ENCODE measurements at regions not wholly inside any gene's neighbourhood (a gene's known extent, or its start where the extent isn't known, plus 50 kb on each side); places are given as distances from the start of the nearest gene placed in this dataset.

GRCh38 chr16:31700530-31701388 is 172.8 kb upstream of the ZNF267 start:
- FAIRE-seq, result no peak

GRCh38 chr16:31701734-31702133 is 171.9 kb upstream of the ZNF267 start:
- FAIRE-seq (no peak), DNase-seq (ENCODE audit: low spot score in 2 of 2) (no peak)

More at GRCh38 chr16:31700530-31701388, 172.8 kb upstream of the ZNF267 start:
- DNase-seq (ENCODE audit: low spot score in 2 of 2), result peak in 1 of 2 donors; percentile 81

DNA sequence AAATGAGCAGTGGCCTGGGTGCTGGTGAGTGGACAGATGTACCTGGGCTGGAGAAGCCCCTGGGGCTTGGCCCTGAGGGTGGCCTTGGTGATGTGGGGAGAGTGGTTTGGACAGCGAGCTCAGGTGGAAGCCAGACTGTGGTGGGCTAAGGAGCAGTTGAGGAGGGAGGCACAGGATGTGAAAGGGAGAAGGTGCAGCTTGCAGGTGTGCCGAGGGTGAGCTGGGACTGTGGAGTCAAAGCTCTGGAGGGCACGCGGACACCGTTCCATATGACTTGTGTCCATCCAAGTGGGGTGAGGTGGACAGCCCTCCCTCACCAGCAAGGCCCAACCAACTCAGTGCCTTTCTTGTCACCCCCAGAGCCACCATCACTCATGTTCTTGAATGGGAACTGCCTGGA is 170.8 kb upstream of the ZNF267 start:
- DNase-seq (ENCODE audit: low spot score in 2 of 2) (no peak), FAIRE-seq (no peak)

GRCh38 chr16:31703526-31704128 is 170.0 kb upstream of the ZNF267 start:
- FAIRE-seq (no peak), DNase-seq (ENCODE audit: low spot score in 2 of 2) (no peak)

GRCh38 chr16:31704138-31704537 is 169.5 kb upstream of the ZNF267 start:
- DNase-seq (ENCODE audit: low spot score in 2 of 2) (no peak), FAIRE-seq (no peak)

DNA sequence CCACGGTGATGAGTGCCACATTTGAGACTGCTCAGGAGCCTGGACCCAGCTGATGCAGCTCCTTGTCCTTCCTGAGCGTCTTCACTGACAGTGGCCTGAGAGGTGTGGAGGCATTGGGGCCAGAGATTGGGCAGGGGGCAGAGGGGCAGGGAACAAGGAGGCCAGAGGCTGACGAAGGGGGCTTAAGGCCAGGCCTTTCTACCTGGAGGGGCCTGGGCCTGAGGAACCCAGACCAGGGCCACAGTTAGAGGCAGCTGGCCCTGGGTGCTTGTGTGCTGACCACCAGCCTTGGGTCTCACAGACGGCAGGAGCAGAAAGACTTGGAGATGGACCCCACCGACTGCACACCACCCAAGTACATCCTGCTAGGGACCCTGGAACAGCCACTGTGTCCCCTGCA is 168.2 kb upstream of the ZNF267 start:
- no peak for DNase-seq (ENCODE audit: low spot score in 2 of 2)
- FAIRE-seq, result no peak

GRCh38 chr16:31706318-31706717 is 167.3 kb upstream of the ZNF267 start:
- no peak for FAIRE-seq
- no peak for DNase-seq (ENCODE audit: low spot score in 2 of 2)

GRCh38 chr16:31706925-31707324 is 166.7 kb upstream of the ZNF267 start:
- no peak for DNase-seq (ENCODE audit: low spot score in 2 of 2)
- no peak for FAIRE-seq

DNA sequence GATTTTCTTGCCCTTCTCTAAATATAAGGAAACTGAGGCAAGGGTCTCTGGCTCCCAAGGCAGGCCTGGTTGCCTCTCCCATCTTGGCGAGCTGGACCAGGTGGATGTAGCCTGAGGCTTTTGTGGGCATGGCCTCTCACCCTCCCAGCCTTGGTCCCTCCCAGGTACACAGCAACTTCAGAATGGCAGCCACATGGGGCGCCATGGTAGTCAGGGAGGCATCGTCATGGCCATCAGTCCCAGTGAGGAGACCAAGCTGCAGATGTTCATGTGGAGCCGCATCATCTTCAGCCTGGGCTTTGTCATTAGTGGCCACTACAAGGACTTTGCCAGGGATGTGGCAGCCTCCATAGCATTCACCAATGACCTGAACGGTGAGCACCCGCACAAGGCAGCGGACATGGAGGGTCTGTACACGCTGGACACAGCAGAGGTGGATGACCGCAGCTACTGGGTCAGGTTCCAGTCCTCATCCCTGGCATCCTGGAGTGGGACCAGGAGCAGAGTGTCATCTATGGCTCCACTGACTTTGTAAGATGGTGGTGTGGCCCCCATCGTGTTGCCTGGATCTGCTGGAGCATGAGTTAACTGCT is 165.8 kb upstream of the ZNF267 start:
- no peak for DNase-seq (ENCODE audit: low spot score in 2 of 2)
- FAIRE-seq, result no peak

DNA sequence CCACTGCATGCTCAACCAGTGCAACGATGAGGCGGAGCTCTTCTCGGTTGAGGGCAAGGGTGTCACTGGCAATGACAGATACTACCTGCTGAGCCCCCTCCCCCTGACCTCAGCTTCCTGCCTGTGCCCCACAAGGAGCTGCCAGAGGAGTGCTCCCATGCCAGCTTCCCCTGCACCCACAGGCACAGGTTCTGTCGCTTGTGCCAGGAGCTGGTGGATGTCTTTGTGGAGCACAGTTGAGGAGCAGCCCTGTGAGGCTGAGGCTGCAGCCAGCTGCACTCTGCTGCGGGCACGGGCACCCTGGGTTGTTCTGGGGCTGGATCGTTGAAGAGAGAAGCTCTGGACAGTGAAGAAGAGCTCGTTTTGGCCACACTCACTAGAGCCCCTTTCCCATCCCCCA is 165.3 kb upstream of the ZNF267 start:
- no peak for FAIRE-seq
- no peak for DNase-seq (ENCODE audit: low spot score in 2 of 2)

DNA sequence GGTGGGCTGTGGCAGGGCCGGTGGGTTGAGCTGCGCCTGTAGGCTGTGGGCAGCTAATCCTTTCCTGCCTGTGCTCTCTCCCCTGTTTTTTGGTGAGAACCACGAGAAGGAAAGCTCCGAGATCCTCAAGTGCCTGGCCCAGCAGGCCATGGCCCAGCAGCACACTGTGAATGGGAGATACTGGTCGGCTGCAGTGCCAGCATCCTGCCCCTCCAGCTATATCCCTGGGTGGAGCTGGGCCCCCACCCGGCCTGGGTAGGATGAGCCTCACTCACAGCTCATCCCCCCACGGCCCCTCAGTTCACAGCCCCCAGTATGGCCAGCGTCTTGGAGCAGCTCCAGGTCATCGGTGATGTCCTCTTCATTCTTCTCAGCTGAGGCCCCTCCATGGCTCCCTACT is 164.4 kb upstream of the ZNF267 start:
- no peak for DNase-seq (ENCODE audit: low spot score in 2 of 2)
- FAIRE-seq, result no peak

- no peak for DNase-seq (ENCODE audit: low spot score in 2 of 2)
- FAIRE-seq, result no peak
These were observed 163.5 kb upstream of the ZNF267 start for GRCh38 chr16:31710134-31710533.

- no peak for FAIRE-seq
These were observed 162.7 kb upstream of the ZNF267 start for GRCh38 chr16:31710880-31711279.

GRCh38 chr16:31711344-31711845 is 162.2 kb upstream of the ZNF267 start:
- FAIRE-seq (no peak), DNase-seq (ENCODE audit: low spot score in 2 of 2) (no peak)

More at GRCh38 chr16:31710880-31711279, 162.7 kb upstream of the ZNF267 start:
- no peak for DNase-seq (ENCODE audit: low spot score in 2 of 2)

DNA sequence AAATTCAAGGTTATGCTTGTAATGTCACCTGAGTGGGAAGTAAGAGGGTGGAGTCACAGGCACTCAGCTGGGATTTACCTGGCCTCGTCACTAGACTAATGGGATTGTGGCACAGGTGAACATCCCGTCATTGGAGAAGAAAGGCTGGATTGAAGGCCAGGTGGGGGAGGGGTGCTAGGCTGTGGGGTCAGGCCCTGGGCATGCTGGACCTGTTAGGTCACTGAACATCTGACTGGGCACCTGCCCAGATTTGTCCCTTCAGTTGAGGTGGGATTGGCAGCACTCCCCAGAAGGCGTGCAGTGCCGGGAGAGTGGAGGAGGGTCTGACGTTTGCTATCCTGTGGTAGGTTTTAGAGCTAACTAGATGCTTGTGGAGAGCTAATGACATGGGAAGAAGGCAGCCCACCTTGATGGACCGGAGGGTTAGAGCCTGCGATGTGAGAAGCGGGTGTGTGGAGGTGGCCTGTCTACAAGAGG is 161.5 kb upstream of the ZNF267 start:
- no peak for DNase-seq (ENCODE audit: low spot score in 2 of 2)
- no peak for FAIRE-seq

DNA sequence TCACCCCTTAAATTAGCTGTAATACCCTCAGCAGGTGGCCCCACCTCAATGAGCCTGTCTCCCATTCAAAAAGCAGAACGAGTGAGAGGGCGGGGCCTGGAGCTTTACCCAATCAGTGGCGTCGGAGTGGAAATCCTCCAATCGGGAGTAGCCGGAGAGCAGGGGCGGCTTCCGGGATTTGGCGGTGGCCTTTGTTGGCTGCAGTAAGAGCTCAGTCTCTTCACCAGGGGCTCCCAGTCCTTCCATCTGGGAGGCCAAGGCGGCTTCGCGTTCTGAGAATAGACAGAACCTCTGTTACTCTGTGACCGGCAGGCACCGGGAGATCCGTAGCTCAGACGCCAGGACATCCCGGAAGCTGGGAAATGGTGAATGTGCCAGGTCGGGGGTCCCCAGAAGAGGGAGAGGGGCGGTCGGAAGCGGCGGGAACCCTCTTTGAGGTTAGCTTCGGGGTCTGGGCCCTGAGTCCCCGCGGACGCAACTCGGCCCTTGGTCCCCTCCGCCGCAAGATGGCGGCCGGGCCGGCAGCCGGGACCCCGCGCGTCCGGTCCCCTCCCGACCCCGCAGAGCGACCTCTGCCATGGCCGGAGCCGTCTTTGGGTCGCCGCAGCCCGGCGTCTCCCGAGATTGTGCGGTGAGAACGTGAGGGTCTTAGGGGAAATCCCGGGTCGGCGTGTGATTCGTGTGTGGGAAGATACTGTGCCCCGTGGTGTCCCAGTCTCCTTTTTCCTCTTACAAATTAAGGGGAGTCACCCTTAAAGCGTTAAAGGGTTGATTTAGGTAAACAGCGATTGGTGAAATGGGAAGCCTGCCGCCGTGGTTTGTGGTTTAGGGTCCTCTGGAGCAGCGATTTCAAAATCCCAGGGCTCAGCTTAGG is 160.3 kb upstream of the ZNF267 start:
- FAIRE-seq, result no peak
- DNase-seq (ENCODE audit: low spot score in 2 of 2), result peak; percentile 85 to 93

GRCh38 chr16:31713945-31714902 is 159.4 kb upstream of the ZNF267 start:
- FAIRE-seq (no peak), DNase-seq (ENCODE audit: low spot score in 2 of 2) (no peak)

DNA sequence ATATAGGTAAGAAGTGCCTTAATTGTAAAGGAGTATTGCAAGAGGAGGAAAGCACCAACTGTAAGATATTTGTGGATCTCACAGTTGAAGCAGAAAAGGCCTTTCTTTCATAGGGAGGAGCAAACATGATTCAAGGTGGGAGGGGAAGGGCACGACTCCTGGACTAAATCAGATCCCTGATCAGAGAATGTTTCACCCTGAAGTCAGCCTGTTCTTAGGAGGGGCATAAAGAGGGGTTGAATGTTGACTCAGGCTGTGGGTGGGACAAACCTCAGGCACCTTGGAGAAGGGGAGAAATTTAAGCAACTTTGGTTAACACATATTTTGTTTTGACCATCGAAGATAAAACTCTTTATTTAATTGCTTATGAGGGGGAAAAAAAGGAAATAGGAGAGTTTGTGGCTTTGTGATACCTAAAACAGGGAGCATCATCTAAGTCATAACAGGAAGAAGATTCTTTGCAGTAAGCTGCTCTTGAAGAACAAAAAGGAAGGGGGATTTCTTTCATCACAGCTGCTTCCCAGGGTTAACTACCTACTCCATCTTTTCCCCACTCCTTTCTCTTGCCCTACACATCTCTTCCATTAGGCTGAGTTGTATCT is 158.6 kb upstream of the ZNF267 start:
- DNase-seq (ENCODE audit: low spot score in 2 of 2) (no peak), FAIRE-seq (no peak)

DNA sequence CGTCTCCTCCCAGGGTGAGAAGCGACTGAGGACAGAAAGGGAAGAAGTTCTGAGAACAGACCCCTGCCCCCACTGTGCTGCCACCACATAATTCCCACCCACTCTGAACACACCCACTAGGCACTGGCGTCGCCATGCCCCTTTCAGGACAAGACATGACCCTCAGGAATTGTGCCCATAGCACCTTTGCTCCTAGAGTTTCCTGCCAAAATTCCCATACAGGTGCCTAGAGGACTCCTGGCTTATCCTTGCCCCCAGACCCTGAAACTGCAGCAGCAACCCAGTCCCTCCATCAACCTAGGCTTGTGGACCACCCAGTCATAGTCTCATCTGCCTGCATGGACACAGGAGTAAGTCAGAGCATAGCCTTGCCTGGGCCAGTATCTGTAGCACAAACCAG is 157.7 kb upstream of the ZNF267 start:
- DNase-seq (ENCODE audit: low spot score in 2 of 2) (no peak), FAIRE-seq (no peak)
